Epithelial cell of proximal tubule (primary cell): ENCODE measurements at regions not wholly inside any gene's neighbourhood (a gene's known extent, or its start where the extent isn't known, plus 50 kb on each side); places are given as distances from the start of the nearest gene placed in this dataset.

ENCODE experiments used
- DNase-seq: peaks from one replicate; pipeline ENCODE4 v3.0.0-alpha.2; 2011; ENCODE audit warnings: low read depth
- H3K4me3 ChIP-seq: 2 replicates; pipeline ENCODE4 v1.5.1; 2011; ENCODE audit warnings: low read depth, mild to moderate bottlenecking, low read length
- TF ChIP-seq, protein P1 (sequence below): conservative IDR thresholded peaks from 2 replicates; pipeline ENCODE4 v1.5.1; 2012; ENCODE audit warnings: low read depth, mild to moderate bottlenecking, low read length

DNA sequence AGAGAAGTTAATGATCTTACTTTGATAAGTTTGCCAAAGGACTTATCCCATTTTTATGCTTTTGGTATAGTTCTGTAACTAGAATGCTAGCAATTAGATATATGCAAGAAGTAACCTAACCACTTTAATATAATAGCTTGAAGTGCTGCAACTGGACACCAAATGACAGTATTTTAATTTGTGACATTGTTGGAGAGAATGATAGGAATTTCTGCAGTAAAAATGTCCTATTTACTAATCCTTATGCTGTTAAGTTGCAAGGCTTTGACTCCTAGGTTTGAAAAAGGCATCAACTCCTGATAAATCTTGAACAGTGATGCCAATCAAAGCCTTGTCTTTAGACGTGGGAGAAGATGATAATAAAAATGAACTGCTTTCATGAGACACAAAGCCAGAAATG lies 726.0 kb upstream of the GJE1 start:
- TF ChIP-seq, protein P1, sequence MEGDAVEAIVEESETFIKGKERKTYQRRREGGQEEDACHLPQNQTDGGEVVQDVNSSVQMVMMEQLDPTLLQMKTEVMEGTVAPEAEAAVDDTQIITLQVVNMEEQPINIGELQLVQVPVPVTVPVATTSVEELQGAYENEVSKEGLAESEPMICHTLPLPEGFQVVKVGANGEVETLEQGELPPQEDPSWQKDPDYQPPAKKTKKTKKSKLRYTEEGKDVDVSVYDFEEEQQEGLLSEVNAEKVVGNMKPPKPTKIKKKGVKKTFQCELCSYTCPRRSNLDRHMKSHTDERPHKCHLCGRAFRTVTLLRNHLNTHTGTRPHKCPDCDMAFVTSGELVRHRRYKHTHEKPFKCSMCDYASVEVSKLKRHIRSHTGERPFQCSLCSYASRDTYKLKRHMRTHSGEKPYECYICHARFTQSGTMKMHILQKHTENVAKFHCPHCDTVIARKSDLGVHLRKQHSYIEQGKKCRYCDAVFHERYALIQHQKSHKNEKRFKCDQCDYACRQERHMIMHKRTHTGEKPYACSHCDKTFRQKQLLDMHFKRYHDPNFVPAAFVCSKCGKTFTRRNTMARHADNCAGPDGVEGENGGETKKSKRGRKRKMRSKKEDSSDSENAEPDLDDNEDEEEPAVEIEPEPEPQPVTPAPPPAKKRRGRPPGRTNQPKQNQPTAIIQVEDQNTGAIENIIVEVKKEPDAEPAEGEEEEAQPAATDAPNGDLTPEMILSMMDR = no peak
- DNase-seq = no peak
- no peak overlapping the region for H3K4me3 ChIP-seq

DNA sequence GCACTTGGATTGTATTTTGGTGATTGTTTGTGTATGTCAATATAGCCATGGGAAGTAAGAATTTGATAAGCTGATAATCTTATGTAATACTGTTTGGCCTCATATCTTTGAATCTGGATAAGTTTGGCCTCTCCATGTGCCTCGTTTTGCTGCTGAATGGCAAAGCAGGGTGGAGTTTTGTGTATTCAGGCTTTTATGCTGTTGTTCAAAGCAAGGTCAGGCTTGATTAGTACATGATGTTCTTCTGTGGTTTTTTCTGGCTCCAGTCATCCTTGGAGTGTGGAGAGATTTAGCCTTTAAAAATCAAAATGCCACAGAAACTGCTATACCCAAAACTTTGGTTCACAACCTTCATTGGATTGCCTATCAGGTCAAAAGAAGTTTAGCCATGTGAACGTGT lies 728.9 kb upstream of the GJE1 start:
- H3K4me3 ChIP-seq = no peak overlapping the region
- DNase-seq = no peak
- TF ChIP-seq, protein P1 = no peak

DNA sequence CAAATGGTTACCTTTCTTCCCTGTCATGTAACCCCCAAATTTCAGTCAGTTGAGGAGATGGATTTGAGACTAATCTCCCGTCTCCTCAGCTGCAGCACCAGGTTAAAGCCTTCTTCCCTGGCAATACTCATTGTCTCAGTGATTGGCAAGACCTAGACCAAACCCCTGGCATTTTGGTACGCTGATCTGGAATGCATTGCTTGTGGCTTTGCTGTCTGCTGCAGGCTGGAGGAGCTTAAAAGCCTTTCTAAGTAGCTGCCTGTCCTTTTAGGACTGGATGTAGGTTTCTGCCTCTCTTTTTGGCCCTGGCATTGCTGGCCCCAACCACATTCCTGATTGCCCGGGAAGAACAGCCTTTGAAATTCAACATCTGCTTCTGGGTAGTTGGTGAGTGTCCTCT lies 729.6 kb upstream of the GJE1 start:
- TF ChIP-seq, protein P1 = no peak
- no peak overlapping the region for H3K4me3 ChIP-seq
- DNase-seq = no peak

DNA sequence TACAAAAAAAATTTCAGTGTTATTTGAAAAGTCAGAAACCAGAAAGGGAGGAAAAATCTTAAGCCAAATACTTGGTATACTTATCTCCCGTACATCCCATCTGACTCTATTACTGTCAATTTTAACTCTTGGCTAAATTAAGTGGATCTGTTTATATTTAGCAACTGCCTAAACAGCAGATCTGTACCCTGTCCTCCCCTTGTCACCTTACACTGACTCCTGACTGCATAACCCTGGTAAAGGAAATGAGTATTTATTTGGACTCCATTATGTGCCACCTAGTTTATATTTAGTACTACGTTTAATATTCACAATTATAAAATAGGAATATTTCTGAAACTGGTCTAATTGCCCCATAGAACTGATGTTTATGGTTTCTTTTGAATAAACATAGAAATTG lies 730.2 kb upstream of the GJE1 start:
- TF ChIP-seq, protein P1 = no peak
- H3K4me3 ChIP-seq = no peak overlapping the region
- DNase-seq = no peak

DNA sequence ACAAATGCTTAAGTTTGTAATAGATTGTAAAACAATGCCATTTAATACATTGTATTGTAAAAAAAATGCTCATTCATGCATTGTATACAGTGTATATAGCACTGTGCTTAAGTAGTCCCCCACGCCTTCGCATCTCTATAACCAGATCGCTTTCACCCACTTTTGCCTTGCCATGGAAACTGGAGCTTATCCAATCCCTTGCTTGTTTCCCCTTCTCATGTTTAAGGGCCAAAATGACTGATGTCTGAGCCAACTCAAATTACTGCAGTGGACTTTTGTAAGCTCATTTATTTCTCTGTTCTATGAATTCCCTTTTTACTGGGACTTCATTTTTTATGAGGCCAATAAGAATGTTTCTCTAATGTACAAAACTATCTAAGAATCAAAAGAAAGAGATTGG lies 730.9 kb upstream of the GJE1 start:
- no peak for DNase-seq
- H3K4me3 ChIP-seq = no peak overlapping the region
- TF ChIP-seq, protein P1 = no peak

DNA sequence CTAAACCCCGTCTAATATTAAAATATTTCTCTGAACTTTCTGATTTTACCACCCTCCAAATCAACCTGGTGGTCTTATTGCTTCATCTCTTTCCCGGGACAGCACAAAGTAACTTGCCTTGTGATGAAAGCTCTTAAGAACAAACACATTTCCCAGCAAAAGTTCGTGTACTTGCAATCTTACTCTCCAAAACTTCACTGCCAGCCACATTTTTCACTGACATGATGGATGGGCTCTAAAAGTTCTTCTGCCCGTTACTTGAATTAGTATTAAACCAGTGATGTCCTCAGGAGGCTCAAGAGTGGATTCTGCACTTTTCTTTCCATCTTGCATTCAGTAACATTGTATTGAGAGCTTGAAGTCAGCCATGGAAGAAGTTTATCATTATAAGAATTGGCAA lies 731.6 kb upstream of the GJE1 start:
- TF ChIP-seq, protein P1 = no peak

DNA sequence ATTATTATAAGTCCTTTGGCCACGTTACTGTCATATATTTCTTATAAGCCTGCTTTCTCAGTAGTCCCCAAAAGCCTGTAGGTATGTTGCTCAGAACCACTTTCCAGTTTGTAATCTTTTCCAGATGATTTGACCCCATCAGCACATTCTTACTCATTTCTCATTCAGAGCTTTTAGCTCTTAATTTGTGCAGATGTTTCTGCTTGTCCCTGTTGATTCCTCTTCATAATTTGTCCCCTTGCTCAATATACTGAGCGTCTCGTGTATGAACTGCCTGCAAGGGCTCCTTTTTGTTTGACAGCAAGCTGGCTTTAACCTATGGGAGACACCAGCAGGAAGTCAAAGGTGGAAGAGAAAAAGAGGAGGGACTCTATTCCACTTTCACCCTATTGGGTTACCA lies 733.8 kb upstream of the GJE1 start:
- no peak overlapping the region for H3K4me3 ChIP-seq
- TF ChIP-seq, protein P1 = no peak
- DNase-seq = no peak

More for the DNA sequence above, 731.6 kb upstream of the GJE1 start:
- no peak for DNase-seq
- no peak overlapping the region for H3K4me3 ChIP-seq
